ENCODE measurements at regions not wholly inside any gene's neighbourhood (a gene's known extent, or its start where the extent isn't known, plus 50 kb on each side); places are given as distances from the start of the nearest gene placed in this dataset.
"Not testable (repeated sequence)": the region's sequence is repeated elsewhere in the genome, so short reads cannot be mapped to it uniquely, and the experiment has no call there.

DNA sequence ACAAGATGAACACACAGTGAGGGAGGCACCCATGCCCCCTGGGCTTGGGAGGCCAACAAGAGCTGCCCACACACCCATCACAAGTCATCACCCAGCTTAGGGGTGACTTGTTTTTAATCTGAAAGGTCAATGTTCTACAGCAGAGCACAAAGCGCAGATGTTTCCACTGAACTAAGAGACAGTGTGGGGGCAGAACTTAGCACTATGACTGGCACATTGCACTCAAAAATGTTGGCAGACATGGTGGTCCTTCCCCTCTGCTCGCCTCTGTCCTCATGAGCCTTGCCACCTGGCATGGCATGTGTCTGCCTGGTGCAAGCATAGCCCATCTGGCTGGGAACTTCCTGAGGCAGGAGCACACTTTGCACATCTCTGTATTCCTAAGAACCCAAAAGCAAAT lies 81.4 kb upstream of the ZNF98 start:
- WGBS, 4 donors: 67 to 89% (median 77%) methylated on average over 2 of the region's 2 CpGs

DNA sequence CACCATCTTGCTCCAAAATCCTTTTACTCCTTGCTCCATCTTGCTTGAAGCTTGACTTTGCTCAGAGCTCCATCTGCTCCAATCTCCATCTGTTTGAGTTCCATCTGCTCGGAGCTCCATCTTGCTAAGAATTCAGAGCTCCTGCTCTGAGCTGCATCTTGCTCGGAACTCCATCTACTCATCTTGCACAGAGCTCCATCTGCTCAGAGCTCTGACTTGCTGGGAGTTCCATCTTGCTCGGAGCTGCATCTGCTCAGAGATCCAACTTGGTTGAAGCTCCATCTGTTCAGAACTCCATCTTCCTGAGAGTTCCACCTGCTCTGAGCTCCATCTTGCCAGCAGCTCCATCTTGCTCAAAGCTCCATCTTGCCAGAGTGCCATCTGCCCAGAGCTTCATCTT lies 80.6 kb upstream of the ZNF98 start:
- ATAC-seq (no peak), DNase-seq (no peak)
- H3K4me3 ChIP-seq: no peak overlapping the region
- intact Hi-C loops (cut with DNase I): no loop called here
- H3K9me3 ChIP-seq: peaks cover 0 to 76% (median 5%) of the 10 kb centered on the region in 12 donors
- no peaks in the 10 kb centered on the region for H3K27me3 ChIP-seq
- TF ChIP-seq POLR2A (IDR thresholded peaks at IDR 0.05): no peak
- TF ChIP-seq, protein P1, sequence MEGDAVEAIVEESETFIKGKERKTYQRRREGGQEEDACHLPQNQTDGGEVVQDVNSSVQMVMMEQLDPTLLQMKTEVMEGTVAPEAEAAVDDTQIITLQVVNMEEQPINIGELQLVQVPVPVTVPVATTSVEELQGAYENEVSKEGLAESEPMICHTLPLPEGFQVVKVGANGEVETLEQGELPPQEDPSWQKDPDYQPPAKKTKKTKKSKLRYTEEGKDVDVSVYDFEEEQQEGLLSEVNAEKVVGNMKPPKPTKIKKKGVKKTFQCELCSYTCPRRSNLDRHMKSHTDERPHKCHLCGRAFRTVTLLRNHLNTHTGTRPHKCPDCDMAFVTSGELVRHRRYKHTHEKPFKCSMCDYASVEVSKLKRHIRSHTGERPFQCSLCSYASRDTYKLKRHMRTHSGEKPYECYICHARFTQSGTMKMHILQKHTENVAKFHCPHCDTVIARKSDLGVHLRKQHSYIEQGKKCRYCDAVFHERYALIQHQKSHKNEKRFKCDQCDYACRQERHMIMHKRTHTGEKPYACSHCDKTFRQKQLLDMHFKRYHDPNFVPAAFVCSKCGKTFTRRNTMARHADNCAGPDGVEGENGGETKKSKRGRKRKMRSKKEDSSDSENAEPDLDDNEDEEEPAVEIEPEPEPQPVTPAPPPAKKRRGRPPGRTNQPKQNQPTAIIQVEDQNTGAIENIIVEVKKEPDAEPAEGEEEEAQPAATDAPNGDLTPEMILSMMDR (IDR thresholded peaks at IDR 0.05): no peak
- no peaks in the 10 kb centered on the region for H3K36me3 ChIP-seq
- no peaks in the 10 kb centered on the region for H3K4me1 ChIP-seq
- H3K27ac ChIP-seq: no peak overlapping the region
- 59 to 82% (median 71%) methylated on average over 3 of the region's 3 CpGs for WGBS, 4 donors

More for the DNA sequence above, 81.4 kb upstream of the ZNF98 start:
- peaks cover 0 to 78% (median 7%) of the 10 kb centered on the region in 12 donors for H3K9me3 ChIP-seq
- H3K27me3 ChIP-seq: no peaks in the 10 kb centered on the region
- ATAC-seq: no peak
- H3K4me3 ChIP-seq: no peak overlapping the region
- H3K27ac ChIP-seq: no peak overlapping the region
- H3K4me1 ChIP-seq: peaks cover 0 to under 1% (median 0%) of the 10 kb centered on the region in 12 donors
- no peak for DNase-seq
- intact Hi-C loops (cut with DNase I): no loop called here
- no peaks in the 10 kb centered on the region for H3K36me3 ChIP-seq
- TF ChIP-seq POLR2A (IDR thresholded peaks at IDR 0.05): no peak
- TF ChIP-seq, protein P1 (IDR thresholded peaks at IDR 0.05): no peak

DNA sequence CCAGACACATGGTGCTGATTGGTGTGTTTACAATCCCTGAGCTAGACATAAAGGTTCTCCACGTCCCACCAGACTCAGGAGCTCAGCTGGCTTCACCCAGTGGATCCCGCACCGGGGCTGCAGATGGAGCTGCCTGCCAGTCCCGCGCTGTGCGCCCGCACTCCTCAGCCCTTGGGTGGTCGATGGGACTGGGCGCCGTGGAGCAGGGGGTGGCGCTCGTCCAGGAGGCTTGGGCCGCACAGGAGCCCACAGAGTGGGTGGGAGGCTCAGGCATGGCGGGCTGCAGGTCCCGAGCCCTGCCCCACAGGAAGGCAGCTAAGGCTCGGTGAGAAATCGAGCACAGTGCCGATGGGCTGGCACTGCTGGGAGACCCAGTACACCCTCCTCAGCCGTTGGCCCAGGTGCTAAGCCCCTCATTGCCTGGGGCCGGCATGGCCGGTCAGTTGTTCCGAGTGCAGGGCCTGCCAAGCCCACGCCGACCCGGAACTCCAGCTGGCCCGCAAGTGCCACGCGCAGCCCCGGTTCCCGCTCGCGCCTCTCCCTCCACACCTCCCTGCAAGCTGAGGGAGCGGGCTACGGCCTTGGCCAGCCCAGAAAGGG lies 76.8 kb upstream of the ZNF98 start:
- H3K4me3 ChIP-seq; H3K36me3 ChIP-seq; DNase-seq; H3K27me3 ChIP-seq; H3K4me1 ChIP-seq; H3K27ac ChIP-seq; ATAC-seq; intact Hi-C loops (cut with DNase I): not testable (repeated sequence)
- peaks cover 0 to 71% (median 16%) of the 10 kb centered on the region in 12 donors for H3K9me3 ChIP-seq
- WGBS, 4 donors: 90 to 95% (median 91%) methylated on average over 23 to 34 of the region's 34 CpGs

DNA sequence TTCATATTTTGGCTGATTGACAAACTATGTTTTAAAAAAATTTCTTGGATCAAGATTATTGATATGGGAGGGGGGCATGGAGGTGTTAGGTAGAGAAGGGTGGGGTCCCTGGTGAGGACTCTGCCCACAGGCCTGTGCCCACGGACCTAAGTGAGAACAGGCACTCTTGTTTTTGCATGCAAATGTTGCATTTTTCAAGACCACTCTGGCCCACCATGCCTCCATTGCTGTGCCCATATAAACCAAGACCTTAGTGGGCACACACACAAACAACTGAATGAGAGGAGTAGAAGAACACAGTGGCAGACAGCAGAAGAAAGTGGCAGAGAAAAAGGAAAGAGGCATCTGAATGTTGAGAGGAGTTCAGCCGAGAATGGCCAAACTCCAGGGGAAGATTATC lies 69.6 kb upstream of the ZNF98 start:
- peaks cover 0 to 85% (median 30%) of the 10 kb centered on the region in 12 donors for H3K9me3 ChIP-seq

DNA sequence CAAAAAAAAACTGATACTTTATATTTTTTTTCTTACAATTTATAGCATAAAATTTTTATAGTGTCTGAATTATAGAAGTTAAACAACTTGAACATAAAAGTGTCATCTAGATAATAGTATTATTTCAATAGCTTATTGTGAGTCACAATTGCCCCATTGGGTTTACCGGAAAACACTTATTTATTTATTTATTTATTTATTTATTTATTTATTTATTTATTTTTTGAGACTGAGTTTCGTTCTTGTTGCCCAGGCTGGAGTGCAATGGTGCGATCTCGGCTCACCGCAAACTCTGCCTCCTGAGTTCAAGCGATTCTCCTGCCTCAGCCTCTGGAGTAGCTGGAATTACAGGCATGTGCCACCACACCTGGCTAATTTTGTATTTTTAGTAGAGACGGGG lies 61.4 kb upstream of the ZNF98 start:
- ATAC-seq; DNase-seq; H3K4me1 ChIP-seq; H3K36me3 ChIP-seq; H3K27me3 ChIP-seq; intact Hi-C loops (cut with DNase I); H3K4me3 ChIP-seq; H3K27ac ChIP-seq: not testable (repeated sequence)
- H3K9me3 ChIP-seq: peaks cover 0 to 99% (median 59%) of the 10 kb centered on the region in 12 donors
- WGBS, 4 donors: 77 to 87% (median 83%) methylated on average over 7 of the region's 7 CpGs

More for the DNA sequence above, 69.6 kb upstream of the ZNF98 start:
- Histone ChIP-seq H3K27me3 (no peaks in the 10 kb centered on the region), H3K36me3 (no peaks in the 10 kb centered on the region), H3K4me1 (no peaks in the 10 kb centered on the region), H3K27ac (no peak overlapping the region), H3K4me3 (no peak overlapping the region)
- intact Hi-C loops (cut with DNase I): no loop called here
- no peak for DNase-seq
- ATAC-seq: no peak
- TF ChIP-seq, protein P1 (IDR thresholded peaks at IDR 0.05): no peak
- TF ChIP-seq POLR2A (IDR thresholded peaks at IDR 0.05): no peak
- WGBS, 4 donors: 58 to 76% (median 65%) methylated on average over 2 of the region's 2 CpGs

Data from heart left ventricle (tissue), 16 donors.